ENCODE measurements at regions not wholly inside any gene's neighbourhood (a gene's known extent, or its start where the extent isn't known, plus 50 kb on each side); places are given as distances from the start of the nearest gene placed in this dataset.

- TF ChIP-seq POLR2A (IDR thresholded peaks at IDR 0.05) (no peak), EP300 (IDR thresholded peaks at IDR 0.05) (no peak), CTCF (IDR thresholded peaks at IDR 0.05) (no peak)
- H3K4me1 ChIP-seq = peaks cover 0 to 4% (median 2%) of the 10 kb centered on the region in 4 donors
Observed at GRCh38 chr3:127450331-127450730, 140.2 kb downstream of the TPRA1 start.

GRCh38 chr3:127449486-127450212 is 140.9 kb downstream of the TPRA1 start:
- H3K27me3 ChIP-seq = peaks cover 0 to 30% of the 10 kb centered on the region in 2 donors
- no peaks in the 10 kb centered on the region for H3K4me1 ChIP-seq
- DNase-seq (ENCODE audit: low spot score in 2 of 2) = no peak
- H3K36me3 ChIP-seq = no peaks in the 10 kb centered on the region
- TF ChIP-seq POLR2A (IDR thresholded peaks at IDR 0.05) (no peak), EP300 (IDR thresholded peaks at IDR 0.05) (no peak)
- WGBS, 2 donors = 56 to 59% methylated on average over 8 of the region's 8 CpGs
- no peak overlapping the region for H3K27ac ChIP-seq
- no peaks in the 10 kb centered on the region for H3K9me3 ChIP-seq
- no peak overlapping the region for H3K4me3 ChIP-seq

More at GRCh38 chr3:127450331-127450730, 140.2 kb downstream of the TPRA1 start:
- no peak for DNase-seq (ENCODE audit: low spot score in 2 of 2)
- Histone ChIP-seq H3K9me3 (no peaks in the 10 kb centered on the region), H3K36me3 (no peaks in the 10 kb centered on the region), H3K27me3 (peaks cover 0 to 37% of the 10 kb centered on the region in 2 donors), H3K27ac (no peak overlapping the region), H3K4me3 (no peak overlapping the region)
- WGBS, 2 donors = 89 to 94% methylated on average over 8 of the region's 8 CpGs

GRCh38 chr3:127448671-127449070 is 141.9 kb downstream of the TPRA1 start:
- H3K36me3 ChIP-seq = no peaks in the 10 kb centered on the region
- H3K4me3 ChIP-seq = no peak overlapping the region
- H3K9me3 ChIP-seq = no peaks in the 10 kb centered on the region
- H3K4me1 ChIP-seq = no peaks in the 10 kb centered on the region
- TF ChIP-seq POLR2A (IDR thresholded peaks at IDR 0.05) = no peak
- no peak for TF ChIP-seq CTCF (IDR thresholded peaks at IDR 0.05)
- TF ChIP-seq EP300 (IDR thresholded peaks at IDR 0.05) = no peak
- no peak for DNase-seq (ENCODE audit: low spot score in 2 of 2)
- no peak overlapping the region for H3K27ac ChIP-seq
- WGBS, 2 donors = 84 to 91% methylated on average over 3 of the region's 3 CpGs
- peaks cover 0 to 20% of the 10 kb centered on the region in 2 donors for H3K27me3 ChIP-seq

- H3K4me3 ChIP-seq = no peak overlapping the region
- TF ChIP-seq EP300 (IDR thresholded peaks at IDR 0.05) (no peak), POLR2A (IDR thresholded peaks at IDR 0.05) (no peak), CTCF (IDR thresholded peaks at IDR 0.05) (no peak)
- no peaks in the 10 kb centered on the region for H3K4me1 ChIP-seq
- 61 to 76% methylated on average over 3 of the region's 3 CpGs for WGBS, 2 donors
- no peaks in the 10 kb centered on the region for H3K9me3 ChIP-seq
- no peaks in the 10 kb centered on the region for H3K36me3 ChIP-seq
- H3K27ac ChIP-seq = no peak overlapping the region
- DNase-seq (ENCODE audit: low spot score in 2 of 2) = no peak
- H3K27me3 ChIP-seq = peaks cover 0 to 15% of the 10 kb centered on the region in 2 donors
Observed at GRCh38 chr3:127448161-127448561, 142.4 kb downstream of the TPRA1 start.

GRCh38 chr3:127446756-127447155 is 143.8 kb downstream of the TPRA1 start:
- H3K4me3 ChIP-seq = no peak overlapping the region
- H3K9me3 ChIP-seq = no peaks in the 10 kb centered on the region
- no peak for TF ChIP-seq POLR2A (IDR thresholded peaks at IDR 0.05)
- no peak for TF ChIP-seq CTCF (IDR thresholded peaks at IDR 0.05)
- TF ChIP-seq EP300 (IDR thresholded peaks at IDR 0.05) = no peak
- DNase-seq (ENCODE audit: low spot score in 2 of 2) = no peak
- no peaks in the 10 kb centered on the region for H3K4me1 ChIP-seq
- WGBS, 2 donors = 91 to 92% methylated on average over 4 of the region's 4 CpGs
- H3K27me3 ChIP-seq = peaks cover 0 to 5% of the 10 kb centered on the region in 2 donors
- H3K36me3 ChIP-seq = no peaks in the 10 kb centered on the region
- no peak overlapping the region for H3K27ac ChIP-seq
